NCI-H748 (cell line): ENCODE measurements at regions not wholly inside any gene's neighbourhood (a gene's known extent, or its start where the extent isn't known, plus 50 kb on each side); places are given as distances from the start of the nearest gene placed in this dataset.

Experiments
- DNase-seq: peaks from one replicate; lab custom pipeline; 2025; ENCODE audit not compliant: unreplicated experiment; lab: John Stamatoyannopoulos, UW

GRCh38 chr5:158644301-158644700 lies 455.4 kb downstream of the EBF1 start:
- no peak for DNase-seq

- no peak for DNase-seq
Observed at GRCh38 chr5:158643840-158644239, 455.9 kb downstream of the EBF1 start.

DNA sequence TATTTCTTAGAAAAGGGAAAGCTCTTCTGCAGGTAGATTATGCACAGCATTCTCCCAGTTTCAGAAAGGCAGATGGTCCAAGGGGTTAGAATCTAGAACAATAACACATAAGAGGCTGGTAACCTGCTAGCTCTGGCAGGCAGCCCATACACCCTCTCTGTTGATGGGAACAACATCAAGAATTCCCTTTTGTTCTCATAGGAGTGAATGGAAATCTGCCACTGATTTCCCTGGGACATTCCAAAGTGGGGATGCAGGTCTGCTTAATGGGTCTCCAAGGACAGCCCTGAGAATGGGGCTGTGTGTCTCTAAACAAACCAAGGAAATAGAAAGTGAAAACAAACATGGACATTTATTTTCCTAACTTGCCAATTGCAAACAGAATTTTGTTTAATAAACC lies 456.8 kb downstream of the EBF1 start:
- DNase-seq: no peak

DNA sequence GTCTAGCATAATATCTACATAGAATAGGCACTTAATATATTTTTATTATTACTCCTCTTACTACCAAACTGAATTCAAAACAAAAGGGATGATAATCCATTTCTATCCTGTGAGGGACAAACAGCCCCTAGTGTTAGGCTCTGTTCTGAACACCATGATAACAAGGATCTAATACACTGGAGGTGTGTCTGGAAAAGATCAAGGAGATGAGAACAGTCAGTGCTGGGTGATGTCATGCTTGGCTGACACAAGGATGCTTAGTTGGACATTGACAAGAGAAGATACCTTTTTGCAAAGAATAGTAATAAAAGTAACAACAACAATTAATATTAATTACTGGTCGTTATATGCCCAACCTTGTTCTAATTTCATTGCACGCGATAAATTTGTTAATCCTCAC lies 458.7 kb downstream of the EBF1 start:
- DNase-seq: no peak

- DNase-seq: no peak
Observed at GRCh38 chr5:158640593-158640980, 459.1 kb downstream of the EBF1 start.

DNA sequence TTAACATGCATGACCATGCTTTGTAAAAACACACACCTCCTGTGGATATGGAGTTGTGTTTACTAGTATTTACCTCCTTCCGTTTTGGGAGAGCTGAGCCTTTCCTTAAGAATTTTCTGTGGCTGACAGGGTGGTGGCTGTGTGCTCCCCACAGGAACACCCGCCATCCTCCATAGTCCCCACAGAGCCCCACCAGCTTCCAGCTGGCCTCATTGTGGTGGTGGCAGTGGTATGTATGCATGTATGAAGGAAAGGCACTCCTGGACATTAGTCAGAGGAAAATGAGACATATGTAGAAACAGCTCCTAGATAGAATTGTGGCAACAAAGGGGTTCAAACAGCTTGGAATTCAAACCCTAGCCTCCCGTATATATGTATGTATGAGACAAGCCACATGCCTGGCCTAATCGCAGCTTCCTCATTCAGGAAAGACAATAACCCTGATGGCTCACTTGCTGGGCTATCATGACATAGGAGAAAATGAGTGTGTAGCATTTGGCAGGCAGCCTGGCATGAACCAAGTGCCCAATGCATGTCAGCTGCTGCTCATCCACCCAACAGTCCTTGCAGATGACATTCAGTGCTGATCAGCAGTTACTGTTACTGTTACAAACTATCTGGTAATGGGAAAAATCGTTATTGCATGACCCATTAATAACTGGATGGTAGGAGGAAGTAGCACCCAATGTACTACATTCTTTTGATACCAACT lies 459.7 kb downstream of the EBF1 start:
- DNase-seq: no peak

DNA sequence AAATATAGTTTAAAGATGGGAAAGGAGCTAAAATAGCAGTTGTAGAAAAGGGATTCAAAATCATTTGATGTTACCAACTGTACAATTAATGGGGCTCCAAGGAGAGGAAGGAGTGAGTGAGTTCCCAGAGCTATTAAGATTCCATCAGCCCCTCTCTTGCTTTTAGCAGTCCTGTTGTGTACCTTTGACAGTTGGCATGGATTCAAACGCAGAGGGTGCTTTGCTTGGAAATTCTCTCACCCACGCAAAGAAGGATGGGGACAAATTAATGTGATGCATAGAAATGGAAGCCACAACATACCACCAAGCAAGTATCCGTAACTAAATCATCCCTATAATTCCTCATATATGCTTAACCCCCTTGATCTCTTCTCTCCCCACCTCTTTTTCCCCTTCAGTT lies 461.3 kb downstream of the EBF1 start:
- no peak for DNase-seq

GRCh38 chr5:158637039-158637438 lies 462.7 kb downstream of the EBF1 start:
- no peak for DNase-seq

GRCh38 chr5:158635565-158635964 lies 464.2 kb downstream of the EBF1 start:
- no peak for DNase-seq

DNA sequence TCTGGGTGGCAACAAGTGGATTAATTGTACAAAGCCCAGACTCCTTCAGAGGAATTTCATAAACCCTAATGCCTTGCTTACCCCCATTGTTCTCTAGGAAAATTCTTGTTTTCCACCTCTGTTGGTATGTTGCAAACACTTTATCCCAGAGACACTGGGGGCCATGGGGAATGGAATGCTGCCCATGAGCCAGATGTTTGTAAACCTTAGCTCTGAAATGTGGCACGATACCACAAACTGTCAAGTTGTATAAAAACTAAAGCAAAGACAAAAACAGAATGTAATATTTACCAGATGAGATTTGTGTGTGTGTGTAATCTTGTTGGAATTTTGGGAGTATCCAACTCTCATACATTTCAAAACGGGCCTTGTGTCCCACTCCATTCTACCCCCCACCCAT lies 465.0 kb downstream of the EBF1 start:
- no peak for DNase-seq

- DNase-seq: no peak
Observed at GRCh38 chr5:158629591-158630312, 470.0 kb downstream of the EBF1 start.

DNA sequence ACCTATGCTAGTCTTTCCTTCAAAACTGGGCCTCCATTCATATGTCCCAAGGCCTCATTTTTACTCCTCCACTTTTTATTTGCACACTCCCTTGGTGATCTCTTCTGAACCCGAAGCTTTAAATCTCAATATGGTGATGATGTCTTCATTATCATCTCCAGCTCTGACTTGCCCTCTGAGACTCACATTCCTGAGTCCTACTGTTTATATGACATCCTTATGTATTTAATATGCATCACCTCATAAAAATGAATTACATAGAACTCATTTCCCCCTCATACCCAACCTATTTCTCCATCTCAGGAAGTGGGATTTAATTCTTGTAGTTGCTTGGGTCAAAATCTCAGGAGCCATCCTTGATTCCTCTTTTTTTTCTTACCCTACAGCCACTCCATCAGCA lies 473.0 kb downstream of the EBF1 start:
- DNase-seq: no peak

DNA sequence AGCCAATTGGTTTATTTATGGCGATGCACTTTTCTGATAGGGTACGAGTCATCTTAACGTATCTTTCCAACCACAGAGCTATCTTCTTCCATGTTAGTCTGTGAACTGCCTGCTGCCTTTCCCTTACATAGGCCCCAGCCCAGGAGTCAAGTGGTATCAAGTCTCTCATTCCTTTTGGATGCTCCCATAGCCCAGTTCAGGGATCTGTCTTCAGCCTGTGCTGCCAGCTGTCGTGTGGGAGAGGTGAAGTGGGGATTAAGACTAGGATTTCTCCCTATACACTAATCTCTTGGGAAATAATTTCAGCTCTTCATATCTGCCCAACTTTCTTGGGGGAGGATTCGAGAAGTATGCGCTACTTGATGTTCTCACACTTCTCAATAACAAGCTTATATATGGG lies 475.7 kb downstream of the EBF1 start:
- no peak for DNase-seq

GRCh38 chr5:158621391-158621790 lies 478.3 kb downstream of the EBF1 start:
- no peak for DNase-seq

- DNase-seq: no peak
Observed at GRCh38 chr5:158619083-158619788, 480.5 kb downstream of the EBF1 start.

DNA sequence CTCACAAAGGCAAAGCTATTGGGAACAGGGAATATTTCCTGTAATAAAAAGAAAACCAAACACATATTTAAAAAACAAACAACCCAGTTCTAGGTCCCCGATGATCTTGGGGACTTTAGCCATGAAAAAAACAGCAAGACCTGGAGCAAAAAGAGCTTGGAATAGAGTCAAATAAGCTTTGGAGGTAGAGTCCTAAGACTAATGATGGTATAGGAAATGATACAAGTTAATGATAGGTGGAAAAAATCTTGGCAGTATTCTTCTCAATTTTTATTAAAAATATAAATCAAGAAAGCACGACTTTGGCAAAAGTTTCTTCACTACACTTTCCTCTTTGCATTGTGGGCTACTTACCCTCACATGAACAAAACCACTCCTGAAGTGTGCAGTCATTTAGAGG lies 481.5 kb downstream of the EBF1 start:
- DNase-seq: no peak

GRCh38 chr5:158616707-158617106 lies 483.0 kb downstream of the EBF1 start:
- no peak for DNase-seq

GRCh38 chr5:158614951-158615350 lies 484.8 kb downstream of the EBF1 start:
- no peak for DNase-seq

DNA sequence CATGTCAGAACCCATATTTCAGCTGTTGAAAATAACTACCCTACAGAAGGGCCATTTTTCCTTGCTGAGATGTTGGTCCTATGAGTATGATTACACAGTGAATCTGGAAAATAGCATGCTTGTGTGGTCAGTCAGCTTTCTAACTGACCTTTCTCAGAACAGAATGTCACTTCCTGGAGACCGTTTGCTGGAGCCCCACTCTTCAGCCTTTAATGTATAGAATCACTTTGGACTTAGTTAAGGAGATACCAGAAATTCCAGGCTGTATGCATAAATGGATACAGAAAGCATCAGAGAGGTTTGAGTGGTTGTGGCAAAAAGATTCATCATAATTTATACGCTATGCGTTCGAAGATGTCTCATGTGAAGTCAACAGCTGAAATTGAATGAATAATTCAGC lies 488.1 kb downstream of the EBF1 start:
- no peak for DNase-seq

DNA sequence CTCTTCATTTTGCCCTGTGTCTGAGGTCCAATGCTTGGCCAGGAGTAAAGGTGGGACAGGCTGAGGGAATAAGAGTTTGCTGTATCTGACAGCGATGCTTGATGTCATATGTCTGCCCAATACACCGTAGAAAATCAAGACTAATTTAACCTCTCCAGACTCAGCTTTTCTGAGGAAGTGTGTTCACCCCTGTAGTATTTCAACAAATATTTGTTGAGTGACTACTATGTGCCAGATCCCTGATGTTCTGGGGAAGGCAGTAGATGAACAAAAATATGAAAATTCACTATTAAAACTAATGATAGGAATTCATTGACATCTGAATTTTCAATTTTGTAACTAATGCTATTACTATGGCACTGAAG lies 489.7 kb downstream of the EBF1 start:
- DNase-seq: no peak

DNA sequence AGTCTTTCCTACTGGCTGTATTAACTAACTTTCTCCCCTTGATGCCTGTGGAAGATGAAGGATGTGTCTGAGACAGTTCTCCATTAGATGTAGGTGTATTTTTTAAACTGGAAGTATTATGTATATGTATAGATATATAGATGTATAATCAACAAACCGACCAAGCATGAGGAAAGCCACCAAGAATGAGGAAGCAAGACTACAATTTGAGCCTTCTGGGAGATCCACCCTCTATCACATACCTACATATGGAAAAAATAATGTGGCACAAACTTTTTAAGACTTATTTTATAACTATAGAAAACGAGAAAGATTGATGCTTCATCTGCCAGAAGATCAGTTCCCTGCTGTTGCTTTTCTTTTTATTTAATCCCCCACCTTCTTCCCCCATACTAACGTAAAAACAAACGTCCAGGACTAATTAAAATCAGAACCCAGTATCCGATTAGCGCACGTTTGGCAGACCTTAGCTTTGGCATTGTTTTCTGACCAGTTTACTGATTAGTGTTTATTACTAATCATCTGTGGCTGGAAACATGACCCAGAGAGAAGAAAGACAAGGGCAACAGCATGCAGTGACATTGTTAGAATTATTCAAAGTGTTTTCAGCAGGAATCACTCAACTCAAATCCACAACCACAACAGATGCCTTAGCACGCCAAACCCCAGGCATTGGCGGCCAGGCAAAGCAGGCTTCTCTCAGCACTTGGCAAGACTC lies 490.2 kb downstream of the EBF1 start:
- DNase-seq: no peak

GRCh38 chr5:158607088-158607487 lies 492.6 kb downstream of the EBF1 start:
- no peak for DNase-seq
